Inflammatory macrophage (primary cell): ENCODE measurements at regions not wholly inside any gene's neighbourhood (a gene's known extent, or its start where the extent isn't known, plus 50 kb on each side); places are given as distances from the start of the nearest gene placed in this dataset.

Experiments used
- DNase-seq, 2 donors: peaks; one replicate each; pipeline ENCODE4 v3.0.0-alpha.2; 2020 to 2022

DNA sequence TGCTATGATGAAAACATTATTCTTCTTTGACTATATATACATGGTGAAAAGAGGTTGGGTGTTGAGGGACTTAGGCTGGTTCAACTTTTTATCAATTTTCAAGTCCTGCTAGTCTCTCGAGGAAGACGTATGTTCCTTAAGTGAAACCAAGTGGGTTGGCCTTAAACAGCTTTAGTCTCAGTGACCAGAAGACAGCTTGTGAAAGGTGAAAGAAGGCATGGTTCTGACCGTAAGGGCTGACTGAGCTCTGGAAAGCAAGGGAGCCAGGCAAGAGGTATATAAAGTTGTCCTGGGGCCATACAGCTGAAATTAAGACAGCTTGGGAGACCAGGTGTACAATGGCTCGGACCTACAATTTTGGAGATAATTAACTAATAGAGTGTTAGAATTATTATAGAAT, 128.9 kb upstream of the TP63 start:
- DNase-seq = no peak

DNA sequence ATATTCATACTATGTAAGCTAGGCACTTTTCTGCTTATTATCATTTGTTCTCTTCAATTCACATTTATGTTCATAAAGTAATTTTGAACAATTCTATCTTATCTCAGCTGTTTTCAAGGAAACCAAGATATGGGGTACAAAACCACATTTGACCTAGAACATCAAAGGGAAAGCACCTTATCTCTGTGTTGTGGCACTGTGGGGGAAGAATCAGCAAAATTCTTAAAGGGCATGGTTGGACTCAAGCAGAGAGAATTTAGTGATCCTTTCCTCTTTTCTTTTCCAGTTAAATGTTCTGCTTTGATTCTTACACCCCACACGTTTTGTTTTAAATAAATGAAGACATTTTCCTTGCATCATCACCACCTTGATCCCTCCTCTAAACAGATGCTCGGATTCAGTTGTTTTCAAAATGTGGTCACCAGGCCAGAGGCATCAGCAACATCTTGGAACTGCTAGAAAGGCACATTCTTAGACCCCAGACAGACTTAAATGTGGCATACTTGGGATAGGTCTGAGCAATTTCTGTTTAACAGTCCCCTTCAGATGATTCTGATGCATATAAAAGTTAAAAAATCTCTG, 128.4 kb upstream of the TP63 start:
- no peak for DNase-seq

DNA sequence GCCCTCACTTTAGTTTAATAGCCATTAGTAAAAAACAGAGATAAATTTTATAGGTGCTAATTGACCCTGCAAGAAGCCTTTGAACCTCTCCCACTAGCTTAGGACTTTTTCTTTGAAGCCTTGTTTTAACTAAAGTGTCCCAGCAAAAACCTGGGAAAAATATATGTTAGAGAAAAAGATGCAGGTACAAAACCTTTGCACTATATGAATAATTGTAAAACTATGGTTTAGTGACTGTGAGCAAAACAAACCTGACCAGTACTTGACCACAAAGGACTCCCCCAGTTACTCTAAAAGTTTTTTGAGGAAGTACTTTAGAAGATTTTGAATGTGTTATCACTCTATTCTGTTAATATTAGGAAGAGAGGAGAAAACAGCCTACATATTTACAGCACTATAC, 123.3 kb upstream of the TP63 start:
- DNase-seq = no peak

DNA sequence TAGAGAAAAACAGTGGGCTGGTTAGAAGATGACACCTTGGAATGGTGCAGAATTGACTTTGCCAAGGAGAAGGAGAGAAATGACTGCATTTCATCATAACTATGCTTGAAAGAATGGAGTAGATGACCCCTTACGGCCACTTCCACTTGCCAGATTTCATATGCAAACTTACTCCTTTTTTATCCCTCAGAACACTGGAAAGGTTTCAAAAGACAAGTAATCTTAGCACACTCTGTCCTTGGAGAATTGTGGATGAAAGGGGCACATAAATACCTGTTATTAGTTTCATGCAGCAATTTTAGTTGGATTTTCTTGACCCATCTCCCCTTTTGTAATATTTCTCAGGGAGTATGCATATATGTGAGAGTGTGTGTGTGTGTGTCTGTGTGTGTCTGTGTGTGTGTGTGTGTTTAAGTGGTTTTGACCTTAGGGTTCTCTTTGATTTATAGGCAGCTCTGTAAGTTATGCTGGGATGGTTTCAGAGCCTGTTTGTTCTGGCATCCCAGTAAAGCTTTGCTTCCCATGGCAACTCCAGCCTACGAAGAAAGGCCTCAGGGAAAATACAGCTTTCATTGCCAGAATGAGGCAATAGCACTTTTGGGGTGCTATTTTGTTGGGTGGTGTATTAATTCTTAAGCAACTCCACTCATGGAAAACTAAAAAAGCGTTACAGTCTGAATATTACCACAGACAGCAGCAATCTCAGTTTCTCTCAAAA, 122.2 kb upstream of the TP63 start:
- DNase-seq = no peak

DNA sequence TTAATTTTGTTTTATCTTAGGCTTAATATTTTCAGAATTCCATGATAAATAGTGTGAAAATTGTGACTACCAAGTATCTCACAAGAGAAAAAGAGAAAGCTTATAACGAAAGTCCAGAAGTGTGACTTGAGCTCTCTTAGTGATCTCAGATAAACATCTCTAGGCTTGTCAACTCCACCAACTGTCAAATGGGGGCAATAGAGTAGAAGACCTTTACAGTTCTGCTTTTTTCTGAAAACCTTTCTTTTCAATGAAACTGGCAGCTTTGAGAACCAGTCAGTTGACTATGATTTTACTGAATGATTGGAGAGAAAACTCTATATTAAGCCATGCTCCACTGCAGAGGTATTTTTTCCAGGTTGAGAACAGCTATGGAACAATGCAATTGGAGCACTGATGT, 119.2 kb upstream of the TP63 start:
- no peak for DNase-seq

- DNase-seq = no peak
Measured at GRCh38 chr3:189512821-189513220, 118.4 kb upstream of the TP63 start.

DNA sequence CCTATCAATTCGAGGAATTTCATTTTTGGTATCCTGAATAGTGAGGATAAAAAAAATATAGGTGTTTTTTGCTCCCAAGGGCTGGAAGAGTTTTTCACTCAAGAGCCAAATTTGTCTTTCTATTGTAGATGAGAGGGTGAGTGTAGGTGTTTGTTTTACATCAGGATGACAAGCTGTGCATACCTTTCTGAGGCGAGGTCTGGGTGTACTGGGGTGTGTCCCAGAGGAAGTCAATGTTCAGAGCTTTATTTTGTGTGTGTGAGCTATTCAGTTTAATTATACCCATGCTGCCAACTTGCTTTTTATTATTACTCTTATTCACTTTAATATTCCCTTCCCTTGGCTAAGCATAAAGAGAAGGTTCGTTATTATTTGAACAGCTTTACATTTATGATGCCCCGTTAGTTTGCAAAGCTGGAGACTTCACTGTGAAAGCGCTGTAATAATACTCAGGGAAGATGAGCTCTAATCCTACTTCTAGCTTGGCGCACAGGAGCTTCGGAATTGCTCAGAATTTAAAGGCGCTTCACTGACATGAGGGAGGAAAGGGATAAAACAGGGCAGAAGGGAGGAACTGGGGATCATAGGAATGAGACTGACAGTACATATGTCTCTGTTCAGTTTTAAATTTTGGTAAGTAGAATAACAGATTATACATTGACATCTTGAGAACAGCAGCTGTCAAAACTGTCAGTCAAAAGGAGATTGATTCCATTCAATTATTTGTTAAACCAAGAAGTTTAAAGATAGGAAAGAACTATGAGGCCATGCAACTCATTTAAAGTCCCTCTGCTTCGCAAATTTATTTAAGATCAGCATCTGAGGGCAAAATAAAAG, 117.7 kb upstream of the TP63 start:
- no peak for DNase-seq

- DNase-seq = no peak
Measured at GRCh38 chr3:189516039-189516438, 115.2 kb upstream of the TP63 start.

DNA sequence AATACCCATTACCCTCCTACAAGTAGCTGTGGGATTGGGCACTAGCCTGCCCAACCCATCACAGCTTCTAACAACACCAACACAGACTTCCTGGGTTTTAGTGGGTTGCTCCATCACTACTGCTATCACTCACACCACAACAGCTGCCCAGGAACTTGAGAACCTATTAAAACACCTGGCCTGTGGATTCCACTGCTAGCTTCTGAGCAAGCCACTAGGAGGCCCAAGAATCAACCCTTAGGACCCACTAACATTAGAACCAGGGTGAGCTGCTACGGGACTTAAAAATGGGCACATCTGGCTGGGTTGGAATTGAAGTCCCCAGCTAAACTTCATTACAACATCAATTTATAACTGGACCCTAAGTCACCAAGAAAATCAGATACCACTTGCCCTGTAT, 113.2 kb upstream of the TP63 start:
- no peak for DNase-seq

DNA sequence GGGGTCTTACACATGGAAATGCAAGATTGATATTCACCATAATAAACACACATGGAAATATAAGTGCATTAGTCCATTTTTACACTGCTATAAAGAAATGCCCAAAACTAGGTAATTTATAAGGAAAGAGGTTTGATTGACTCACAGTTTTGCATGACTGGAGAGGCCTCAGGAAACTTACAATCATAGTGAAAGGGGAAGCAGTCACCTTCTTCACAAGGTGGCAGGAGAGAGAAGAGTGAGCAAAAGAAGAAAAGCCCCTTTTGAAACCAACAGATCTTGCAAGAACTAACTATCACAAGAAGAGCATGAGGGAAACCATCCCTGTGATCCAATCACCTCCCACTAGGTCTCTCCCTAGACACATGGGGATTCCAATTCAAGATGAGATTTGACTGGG, 111.7 kb upstream of the TP63 start:
- no peak for DNase-seq

DNA sequence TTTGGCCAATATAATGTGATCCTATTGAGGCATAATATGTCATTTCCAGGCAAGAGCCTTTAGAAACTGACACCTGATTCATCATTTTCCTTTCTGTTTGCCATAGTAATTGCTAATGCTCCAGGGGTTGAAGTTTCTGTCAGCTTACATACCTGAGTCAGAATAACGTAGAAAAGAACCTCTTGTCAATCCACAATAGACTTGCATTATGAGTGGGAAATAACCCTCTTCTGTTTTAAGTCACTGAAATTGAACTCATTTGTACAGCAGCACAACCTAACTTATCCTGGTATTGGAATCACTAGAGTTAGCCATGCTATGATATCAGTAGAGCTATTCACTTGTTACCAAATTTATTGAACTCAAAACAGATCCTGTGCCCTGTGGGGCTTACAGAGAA, 101.7 kb upstream of the TP63 start:
- no peak for DNase-seq

GRCh38 chr3:189529889-189530471, 101.2 kb upstream of the TP63 start:
- no peak for DNase-seq

DNA sequence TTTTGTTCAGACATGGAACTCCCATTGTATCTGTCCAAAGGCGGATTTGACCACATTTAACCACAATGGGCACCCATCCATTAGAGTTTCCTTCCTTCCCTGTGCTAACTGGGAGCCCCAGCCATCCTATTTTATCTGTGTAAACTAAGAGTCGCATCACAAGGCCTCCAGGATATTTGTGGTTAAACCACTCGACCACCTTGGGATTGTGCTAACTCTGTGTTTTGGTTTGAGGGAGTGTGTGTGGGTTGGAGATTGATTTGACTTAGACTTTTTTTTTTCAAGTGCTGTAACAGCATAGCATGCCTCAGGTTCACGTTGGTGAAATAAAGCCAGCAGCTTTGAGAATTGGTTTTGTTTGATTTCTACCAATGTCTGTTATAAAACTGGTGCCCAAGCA, 100.4 kb upstream of the TP63 start:
- DNase-seq = no peak

DNA sequence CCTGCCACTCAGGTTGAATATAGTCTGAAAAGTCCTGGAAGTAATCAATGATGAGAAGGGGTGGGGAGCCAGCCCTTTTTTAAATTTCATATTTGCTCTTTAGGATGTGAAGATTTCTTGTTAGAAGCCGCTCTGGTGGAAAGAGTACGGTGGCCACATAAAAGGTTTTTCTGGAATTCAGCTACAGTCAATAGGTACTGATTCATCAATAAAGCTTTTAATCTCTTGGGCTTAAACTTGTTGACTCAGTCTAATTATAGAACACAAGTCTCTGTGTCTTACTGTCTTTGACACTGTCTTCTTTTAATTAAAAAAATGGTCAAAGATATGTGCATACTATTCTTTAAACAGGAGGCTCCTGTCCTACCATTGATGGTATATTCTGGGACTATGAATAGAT, 99.9 kb upstream of the TP63 start:
- no peak for DNase-seq

DNA sequence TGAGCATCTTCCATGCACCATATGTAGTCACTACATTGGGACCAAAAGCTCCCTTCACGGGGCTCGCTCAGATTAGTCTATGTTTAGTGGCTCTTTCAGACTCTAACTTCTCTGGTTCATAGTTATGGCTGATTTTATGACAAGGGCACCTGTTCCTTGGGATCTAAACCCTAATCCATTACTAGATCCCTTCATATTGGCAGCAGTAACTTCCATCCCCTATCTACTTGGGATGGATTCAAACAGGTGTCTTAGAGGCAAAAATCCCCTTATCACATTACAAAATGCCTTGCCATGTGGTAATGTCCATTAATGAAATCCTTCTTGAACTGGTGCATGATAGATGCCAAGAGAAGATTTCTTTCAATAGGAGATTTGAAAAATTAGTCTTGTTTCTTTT, 96.7 kb upstream of the TP63 start:
- no peak for DNase-seq

GRCh38 chr3:189537135-189537534, 94.1 kb upstream of the TP63 start:
- DNase-seq = no peak

- DNase-seq = no peak
Measured at GRCh38 chr3:189547448-189547847, 83.7 kb upstream of the TP63 start.

DNA sequence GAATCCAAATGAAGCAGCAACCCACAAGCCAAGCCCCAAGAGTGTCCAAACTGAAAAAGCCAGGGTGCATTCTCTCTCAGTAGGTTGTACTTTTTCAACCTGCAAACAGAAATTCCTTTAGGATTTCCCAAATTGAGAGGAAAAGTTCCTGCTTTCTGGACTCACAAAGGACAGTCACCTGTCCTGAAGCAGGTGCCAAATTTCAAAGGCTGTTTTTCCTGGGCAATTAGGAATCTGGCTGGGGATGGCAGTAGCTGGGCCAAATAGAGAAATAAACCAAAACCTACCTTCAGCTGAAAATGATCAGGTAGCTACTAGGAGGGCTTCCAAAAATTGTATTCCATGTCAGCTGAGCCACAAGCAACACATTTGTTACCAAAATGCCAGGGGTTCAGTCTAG, 83.1 kb upstream of the TP63 start:
- no peak for DNase-seq

- no peak for DNase-seq
Measured at GRCh38 chr3:189551007-189551406, 80.2 kb upstream of the TP63 start.

GRCh38 chr3:189554868-189555557, 76.2 kb upstream of the TP63 start:
- DNase-seq = no peak

GRCh38 chr3:189555558-189555881, 75.7 kb upstream of the TP63 start:
- no peak for DNase-seq

GRCh38 chr3:189557824-189558223, 73.4 kb upstream of the TP63 start:
- DNase-seq = no peak

- DNase-seq = peak in 1 of 2 donors; percentile 3
Measured at GRCh38 chr3:189561256-189561655, 69.9 kb upstream of the TP63 start.
